ENCODE measurements at regions not wholly inside any gene's neighbourhood (a gene's known extent, or its start where the extent isn't known, plus 50 kb on each side); places are given as distances from the start of the nearest gene placed in this dataset.

DNA sequence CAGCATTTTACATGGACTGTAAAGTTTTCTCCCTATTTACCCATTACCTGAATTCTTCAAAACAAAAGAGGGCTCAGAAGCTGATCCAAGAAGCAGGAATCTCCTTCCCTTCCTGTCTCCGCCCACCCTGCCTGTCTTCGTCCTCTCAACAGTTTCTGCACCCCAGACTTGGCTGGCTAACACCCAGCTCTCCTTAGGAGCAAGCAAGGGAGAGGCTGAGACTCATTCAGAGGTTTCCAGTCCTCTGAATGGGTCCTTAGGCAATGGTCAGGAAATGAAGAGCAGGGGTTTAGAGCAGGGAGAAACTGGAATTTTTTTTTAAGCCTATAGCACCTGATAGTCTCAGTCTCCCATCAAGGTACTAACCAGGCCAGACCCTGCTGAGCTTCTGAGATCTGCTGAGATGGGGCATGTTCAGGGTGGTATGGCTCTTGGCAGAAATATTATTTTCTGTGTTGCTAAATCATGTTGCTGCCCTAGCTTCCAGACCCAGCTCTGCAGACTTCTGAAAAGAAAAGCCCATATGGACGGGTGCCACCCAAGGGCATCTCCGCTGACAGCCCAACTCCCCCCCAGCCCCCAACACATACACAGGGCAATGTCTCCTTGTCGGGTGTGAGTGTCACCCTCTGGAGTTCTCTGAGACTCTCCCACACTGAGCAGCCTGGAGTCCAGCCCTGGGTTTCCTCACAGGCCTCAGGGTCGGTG lies 74.6 kb upstream of the CD93 start:
- TF ChIP-seq, protein P1, sequence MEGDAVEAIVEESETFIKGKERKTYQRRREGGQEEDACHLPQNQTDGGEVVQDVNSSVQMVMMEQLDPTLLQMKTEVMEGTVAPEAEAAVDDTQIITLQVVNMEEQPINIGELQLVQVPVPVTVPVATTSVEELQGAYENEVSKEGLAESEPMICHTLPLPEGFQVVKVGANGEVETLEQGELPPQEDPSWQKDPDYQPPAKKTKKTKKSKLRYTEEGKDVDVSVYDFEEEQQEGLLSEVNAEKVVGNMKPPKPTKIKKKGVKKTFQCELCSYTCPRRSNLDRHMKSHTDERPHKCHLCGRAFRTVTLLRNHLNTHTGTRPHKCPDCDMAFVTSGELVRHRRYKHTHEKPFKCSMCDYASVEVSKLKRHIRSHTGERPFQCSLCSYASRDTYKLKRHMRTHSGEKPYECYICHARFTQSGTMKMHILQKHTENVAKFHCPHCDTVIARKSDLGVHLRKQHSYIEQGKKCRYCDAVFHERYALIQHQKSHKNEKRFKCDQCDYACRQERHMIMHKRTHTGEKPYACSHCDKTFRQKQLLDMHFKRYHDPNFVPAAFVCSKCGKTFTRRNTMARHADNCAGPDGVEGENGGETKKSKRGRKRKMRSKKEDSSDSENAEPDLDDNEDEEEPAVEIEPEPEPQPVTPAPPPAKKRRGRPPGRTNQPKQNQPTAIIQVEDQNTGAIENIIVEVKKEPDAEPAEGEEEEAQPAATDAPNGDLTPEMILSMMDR (IDR thresholded peaks at IDR 0.05): no peak
- TF ChIP-seq ZFX (IDR thresholded peaks at IDR 0.05; ENCODE audit: borderline replicate concordance): no peak

All from 22Rv1 (cell line).